Liver (tissue), 3 donors: ENCODE measurements at regions not wholly inside any gene's neighbourhood (a gene's known extent, or its start where the extent isn't known, plus 50 kb on each side); places are given as distances from the start of the nearest gene placed in this dataset.

Experiments used
- CTCF ChIP-seq: fragments of 150-350 bp; IDR thresholded peaks from 2 replicates; pipeline ENCODE4 v1.5.1; 2017; ENCODE audit warnings: improper control_type of control experiment, low read depth, low read length; ENCODE audit not compliant: missing input control
- EGR1 ChIP-seq, 2 donors: IDR thresholded peaks; 2 replicates each; pipeline ENCODE4 v1.6.1; 2016 to 2018; ENCODE audit warnings: antibody characterized with exemption in 2 of 2, low read depth in 2 of 2
- GABPA ChIP-seq, 2 donors: IDR thresholded peaks in 1 of 2; conservative IDR thresholded peaks in 1 of 2; 2 replicates each; pipeline ENCODE4 v1.6.1; 2016; ENCODE audit warnings: antibody characterized with exemption in 2 of 2, mild to moderate bottlenecking in 1 of 2, moderate library complexity in 1 of 2
- JUND ChIP-seq, 2 donors: IDR thresholded peaks; 2 replicates each; pipeline ENCODE4 v1.6.1; 2016; ENCODE audit warnings: antibody characterized with exemption in 2 of 2
- MAX ChIP-seq: IDR thresholded peaks from 2 replicates; pipeline ENCODE4 v1.6.1; 2016; ENCODE audit warnings: antibody characterized with exemption
- RAD21 ChIP-seq, 2 donors: IDR thresholded peaks; 2 replicates each; pipeline ENCODE4 v1.6.1; 2016; ENCODE audit warnings: antibody characterized with exemption in 2 of 2, mild to moderate bottlenecking in 2 of 2
- SP1 ChIP-seq: IDR thresholded peaks from 2 replicates; pipeline ENCODE4 v1.6.1; 2018; ENCODE audit warnings: antibody characterized with exemption, mild to moderate bottlenecking
- TAF1 ChIP-seq: conservative IDR thresholded peaks from 2 replicates; pipeline ENCODE4 v1.6.1; 2016; ENCODE audit warnings: antibody characterized with exemption, mild to moderate bottlenecking
- YY1 ChIP-seq: IDR thresholded peaks from 2 replicates; pipeline ENCODE4 v1.6.1; 2016; ENCODE audit warnings: antibody characterized with exemption, mild to moderate bottlenecking
- ZBTB33 ChIP-seq: IDR thresholded peaks from 2 replicates; pipeline ENCODE4 v1.6.1; 2016; ENCODE audit warnings: antibody characterized with exemption
- TF ChIP-seq, protein P1 (sequence below): IDR thresholded peaks from 2 replicates; pipeline ENCODE4 v1.6.1; 2016; ENCODE audit warnings: antibody characterized with exemption, mild to moderate bottlenecking
- donor health status: healthy.
- donor health status: healthy.

DNA sequence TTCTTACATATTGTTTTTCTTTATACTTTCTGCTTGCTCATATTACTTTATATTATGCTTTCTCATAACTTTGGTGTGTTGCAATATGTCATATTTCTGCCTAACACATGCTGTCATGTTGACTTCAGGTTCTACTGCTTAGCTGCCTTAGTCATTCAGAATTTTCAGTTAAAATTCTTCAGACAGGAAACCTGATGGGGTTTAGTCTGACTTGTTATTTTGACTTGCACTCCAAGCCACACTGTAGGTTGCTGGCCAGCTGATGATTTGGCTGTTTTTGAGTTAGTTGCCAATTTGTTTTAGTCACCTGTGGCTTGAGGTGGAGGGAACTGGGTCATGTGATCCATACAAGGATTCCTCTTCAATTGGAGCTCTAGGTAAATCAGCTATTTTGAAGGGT lies 315.4 kb downstream of the MAP2K6 start:
- TF ChIP-seq CTCF (no peak), TAF1 (no peak), EGR1 (IDR thresholded peaks at IDR 0.05; ENCODE audit: low read depth in 2 of 2) (no peak), ZBTB33 (no peak), RAD21 (IDR thresholded peaks at IDR 0.05) (no peak), JUND (IDR thresholded peaks at IDR 0.05) (no peak), YY1 (no peak), MAX (no peak), GABPA (IDR thresholded peaks at IDR 0.05 in 1 of 2, conservative IDR thresholded peaks at IDR 0.05 in 1 of 2) (no peak), SP1 (no peak)
- TF ChIP-seq, protein P1, sequence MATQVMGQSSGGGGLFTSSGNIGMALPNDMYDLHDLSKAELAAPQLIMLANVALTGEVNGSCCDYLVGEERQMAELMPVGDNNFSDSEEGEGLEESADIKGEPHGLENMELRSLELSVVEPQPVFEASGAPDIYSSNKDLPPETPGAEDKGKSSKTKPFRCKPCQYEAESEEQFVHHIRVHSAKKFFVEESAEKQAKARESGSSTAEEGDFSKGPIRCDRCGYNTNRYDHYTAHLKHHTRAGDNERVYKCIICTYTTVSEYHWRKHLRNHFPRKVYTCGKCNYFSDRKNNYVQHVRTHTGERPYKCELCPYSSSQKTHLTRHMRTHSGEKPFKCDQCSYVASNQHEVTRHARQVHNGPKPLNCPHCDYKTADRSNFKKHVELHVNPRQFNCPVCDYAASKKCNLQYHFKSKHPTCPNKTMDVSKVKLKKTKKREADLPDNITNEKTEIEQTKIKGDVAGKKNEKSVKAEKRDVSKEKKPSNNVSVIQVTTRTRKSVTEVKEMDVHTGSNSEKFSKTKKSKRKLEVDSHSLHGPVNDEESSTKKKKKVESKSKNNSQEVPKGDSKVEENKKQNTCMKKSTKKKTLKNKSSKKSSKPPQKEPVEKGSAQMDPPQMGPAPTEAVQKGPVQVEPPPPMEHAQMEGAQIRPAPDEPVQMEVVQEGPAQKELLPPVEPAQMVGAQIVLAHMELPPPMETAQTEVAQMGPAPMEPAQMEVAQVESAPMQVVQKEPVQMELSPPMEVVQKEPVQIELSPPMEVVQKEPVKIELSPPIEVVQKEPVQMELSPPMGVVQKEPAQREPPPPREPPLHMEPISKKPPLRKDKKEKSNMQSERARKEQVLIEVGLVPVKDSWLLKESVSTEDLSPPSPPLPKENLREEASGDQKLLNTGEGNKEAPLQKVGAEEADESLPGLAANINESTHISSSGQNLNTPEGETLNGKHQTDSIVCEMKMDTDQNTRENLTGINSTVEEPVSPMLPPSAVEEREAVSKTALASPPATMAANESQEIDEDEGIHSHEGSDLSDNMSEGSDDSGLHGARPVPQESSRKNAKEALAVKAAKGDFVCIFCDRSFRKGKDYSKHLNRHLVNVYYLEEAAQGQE: no peak
